Glomerular endothelial cell (primary cell): ENCODE measurements at regions not wholly inside any gene's neighbourhood (a gene's known extent, or its start where the extent isn't known, plus 50 kb on each side); places are given as distances from the start of the nearest gene placed in this dataset.
A peak's percentile ranks its signal among the peaks of the same experiment; 100 is the strongest.

ENCODE experiments used
- DNase-seq: peaks from one replicate; pipeline ENCODE4 v3.0.0-alpha.2; 2011; ENCODE audit warnings: low read depth, low spot score; ENCODE audit errors: extremely low read depth

GRCh38 chr1:181416268-181416860 lies 67.0 kb upstream of the CACNA1E start:
- DNase-seq = no peak

GRCh38 chr1:181417915-181418314 lies 65.4 kb upstream of the CACNA1E start:
- no peak for DNase-seq

- DNase-seq = no peak
Measured at GRCh38 chr1:181423301-181423918, 59.9 kb upstream of the CACNA1E start.

GRCh38 chr1:181424786-181425403 lies 58.4 kb upstream of the CACNA1E start:
- DNase-seq = peak; percentile 51

- DNase-seq = no peak
Measured at GRCh38 chr1:181425566-181425965, 57.8 kb upstream of the CACNA1E start.

- no peak for DNase-seq
Measured at GRCh38 chr1:181429462-181429861, 53.9 kb upstream of the CACNA1E start.

GRCh38 chr1:181430015-181430885 lies 53.1 kb upstream of the CACNA1E start:
- DNase-seq = no peak
